ENCODE measurements at regions not wholly inside any gene's neighbourhood (a gene's known extent, or its start where the extent isn't known, plus 50 kb on each side); places are given as distances from the start of the nearest gene placed in this dataset.

- TF ChIP-seq CTCF (conservative IDR thresholded peaks at IDR 0.05): no peak
- no peak for TF ChIP-seq EZH2 (IDR thresholded peaks at IDR 0.05; ENCODE audit: low read depth)
- Histone ChIP-seq H3F3A (ENCODE audit: insufficient read depth, low read depth) (no peaks in the 10 kb centered on the region), H3K27me3 (ENCODE audit: insufficient read depth, low read depth) (no peaks in the 10 kb centered on the region), H3K4me3 (no peak overlapping the region), H3K36me3 (ENCODE audit: low read depth) (no peaks in the 10 kb centered on the region), H3K4me1 (replicated peaks; ENCODE audit: insufficient read depth) (no peaks in the 10 kb centered on the region), H3K27ac (no peak overlapping the region), H3K4me2 (no peak overlapping the region), H3K9me2 (ENCODE audit: insufficient read depth) (0 out of 2 replicates have a peak, but pooled peaks cover 4% of the 10 kb centered on the region), H2AFZ (no peak overlapping the region), H3K79me2 (ENCODE audit: low read depth) (no peaks in the 10 kb centered on the region), H3K9me3 (ENCODE audit: insufficient read depth, low read depth) (no peaks in the 10 kb centered on the region), H4K20me1 (ENCODE audit: insufficient read depth) (no peaks in the 10 kb centered on the region)
- no peak for DNase-seq
- ChIA-PET CTCF (no interaction called here), POLR2A (ENCODE audit: unreplicated experiment) (no interaction called here)
- intact Hi-C loops (cut with micrococcal nuclease; ENCODE audit: unreplicated experiment): no loop called here
- no TSS peak for BruUV-seq (replicated peaks)
Observed at GRCh38 chr1:72526926-72527325, 244.6 kb upstream of the NEGR1 start.

GRCh38 chr1:72524021-72524420 lies 241.7 kb upstream of the NEGR1 start:
- CTCF ChIA-PET: no interaction called here
- no TSS peak for BruUV-seq (replicated peaks)
- H3K4me1 ChIP-seq (replicated peaks; ENCODE audit: insufficient read depth): no peaks in the 10 kb centered on the region
- POLR2A ChIA-PET (ENCODE audit: unreplicated experiment): no interaction called here
- 0 out of 2 replicates have a peak, but pooled peaks cover under 1% of the 10 kb centered on the region for H3K9me2 ChIP-seq (ENCODE audit: insufficient read depth)
- no peak overlapping the region for H3K4me2 ChIP-seq
- no peak overlapping the region for H3K4me3 ChIP-seq
- DNase-seq: no peak
- intact Hi-C loops (cut with micrococcal nuclease; ENCODE audit: unreplicated experiment): no loop called here
- H3K36me3 ChIP-seq (ENCODE audit: low read depth): no peaks in the 10 kb centered on the region
- no peaks in the 10 kb centered on the region for H4K20me1 ChIP-seq (ENCODE audit: insufficient read depth)
- H3K27me3 ChIP-seq (ENCODE audit: insufficient read depth, low read depth): no peaks in the 10 kb centered on the region
- no peak overlapping the region for H2AFZ ChIP-seq
- TF ChIP-seq EZH2 (IDR thresholded peaks at IDR 0.05; ENCODE audit: low read depth) (no peak), CTCF (conservative IDR thresholded peaks at IDR 0.05) (no peak)
- H3K9me3 ChIP-seq (ENCODE audit: insufficient read depth, low read depth): no peaks in the 10 kb centered on the region
- no peaks in the 10 kb centered on the region for H3K79me2 ChIP-seq (ENCODE audit: low read depth)
- no peak overlapping the region for H3K27ac ChIP-seq
- no peaks in the 10 kb centered on the region for H3F3A ChIP-seq (ENCODE audit: insufficient read depth, low read depth)

GRCh38 chr1:72521659-72522058 lies 239.3 kb upstream of the NEGR1 start:
- no peak overlapping the region for H3K27ac ChIP-seq
- intact Hi-C loops (cut with micrococcal nuclease; ENCODE audit: unreplicated experiment): no loop called here
- no peaks in the 10 kb centered on the region for H4K20me1 ChIP-seq (ENCODE audit: insufficient read depth)
- no peak overlapping the region for H3K4me3 ChIP-seq
- H3K4me1 ChIP-seq (replicated peaks; ENCODE audit: insufficient read depth): no peaks in the 10 kb centered on the region
- no peaks in the 10 kb centered on the region for H3F3A ChIP-seq (ENCODE audit: insufficient read depth, low read depth)
- no peak overlapping the region for H3K4me2 ChIP-seq
- POLR2A ChIA-PET (ENCODE audit: unreplicated experiment): no interaction called here
- H3K9me2 ChIP-seq (ENCODE audit: insufficient read depth): no peaks in the 10 kb centered on the region
- no peaks in the 10 kb centered on the region for H3K79me2 ChIP-seq (ENCODE audit: low read depth)
- no peak overlapping the region for H2AFZ ChIP-seq
- CTCF ChIA-PET: no interaction called here
- no peak for TF ChIP-seq CTCF (conservative IDR thresholded peaks at IDR 0.05)
- TF ChIP-seq EZH2 (IDR thresholded peaks at IDR 0.05; ENCODE audit: low read depth): no peak
- no peak for DNase-seq
- BruUV-seq (replicated peaks): no TSS peak
- H3K9me3 ChIP-seq (ENCODE audit: insufficient read depth, low read depth): no peaks in the 10 kb centered on the region
- H3K27me3 ChIP-seq (ENCODE audit: insufficient read depth, low read depth): no peaks in the 10 kb centered on the region
- H3K36me3 ChIP-seq (ENCODE audit: low read depth): no peaks in the 10 kb centered on the region

Measured in PC-9 (cell line).